Mesodermal cell (in vitro differentiated cells): ENCODE measurements at regions not wholly inside any gene's neighbourhood (a gene's known extent, or its start where the extent isn't known, plus 50 kb on each side); places are given as distances from the start of the nearest gene placed in this dataset.

ENCODE experiments used
- H3K27ac ChIP-seq: 2 replicates; pipeline ENCODE4 v1.7.0; 2013; ENCODE audit warnings: mild to moderate bottlenecking, low read depth, low read length, moderate library complexity; ENCODE audit not compliant: severe bottlenecking
- H3K36me3 ChIP-seq: 2 replicates; pipeline ENCODE4 v1.7.1; 2013; ENCODE audit warnings: mild to moderate bottlenecking, low read length, moderate library complexity; ENCODE audit not compliant: control insufficient read depth, insufficient read depth
- H3K4me1 ChIP-seq: one replicate; pipeline ENCODE4 v1.7.1; 2013; ENCODE audit warnings: mild to moderate bottlenecking, low read length; ENCODE audit not compliant: insufficient read depth, control insufficient read depth, poor library complexity, severe bottlenecking
- H3K4me3 ChIP-seq: 2 replicates; pipeline ENCODE4 v1.7.0; 2013; ENCODE audit warnings: low read length, control low read depth, mild to moderate bottlenecking; ENCODE audit not compliant: insufficient read depth, poor library complexity, severe bottlenecking; ENCODE audit errors: extremely low read depth
- H3K9me3 ChIP-seq: 2 replicates; pipeline ENCODE4 v1.7.1; 2013; ENCODE audit warnings: mild to moderate bottlenecking, low read length, moderate library complexity; ENCODE audit not compliant: control insufficient read depth
- WGBS, 2 experiments: methylation state at CpG; one replicate each; pipeline ENCODE4 v1.1.5; 2013; ENCODE audit warnings: missing lambda C conversion rate in 2 of 2; ENCODE audit not compliant: insufficient coverage in 2 of 2; 5-methylcytosine and 5-hydroxymethylcytosine counted together

DNA sequence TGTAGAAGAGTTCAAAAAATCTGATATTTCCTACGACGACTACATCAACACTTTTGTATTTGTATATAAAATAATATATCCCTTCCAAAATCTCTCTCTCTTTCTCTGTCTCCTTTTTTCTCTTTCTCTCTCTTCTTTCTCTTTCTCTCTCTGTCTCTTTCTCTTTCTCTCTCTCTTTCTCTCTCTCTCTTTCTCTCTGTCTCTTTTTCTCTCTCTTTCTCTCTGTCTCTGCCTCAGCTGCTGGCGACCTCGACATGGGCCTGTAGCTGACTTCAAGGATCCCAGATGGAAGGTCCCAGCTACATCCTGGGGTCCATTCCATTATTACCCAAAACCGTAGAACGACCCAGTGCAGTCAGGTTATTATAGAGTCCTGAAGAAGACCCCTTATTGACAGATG is 90.0 kb downstream of the CD24 start:
- WGBS, 2 experiments, result 100% methylated on average over 2 to 4 of the region's 6 CpGs
- Histone ChIP-seq H3K36me3 (no peaks in the 10 kb centered on the region), H3K4me1 (peaks cover 25% of the 10 kb centered on the region), H3K4me3 (no peak overlapping the region), H3K9me3 (no peaks in the 10 kb centered on the region), H3K27ac (no peak overlapping the region)

DNA sequence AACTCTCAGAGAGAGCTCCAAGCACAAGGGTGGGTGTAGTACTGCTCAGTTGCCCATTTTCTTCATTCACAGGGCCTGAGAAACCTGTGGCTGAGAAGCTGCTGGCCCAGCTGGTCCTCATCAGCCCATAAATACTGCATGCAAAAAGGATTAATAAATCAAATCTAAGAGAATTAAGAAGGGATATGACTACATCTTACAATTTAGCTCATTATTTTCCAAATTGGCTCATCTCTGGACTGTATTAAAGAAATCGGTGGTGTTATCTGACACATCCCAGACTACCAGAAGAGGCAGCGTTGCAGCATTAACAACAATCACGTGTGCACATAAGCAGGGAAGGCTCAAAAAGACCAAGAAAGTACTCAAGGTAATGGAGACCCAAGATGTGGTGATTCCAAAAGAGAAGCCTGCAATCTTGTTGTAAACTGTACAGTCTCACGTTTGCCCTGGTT is 90.7 kb downstream of the CD24 start:
- Histone ChIP-seq H3K4me1 (peaks cover 21% of the 10 kb centered on the region), H3K4me3 (no peak overlapping the region), H3K36me3 (no peaks in the 10 kb centered on the region), H3K9me3 (no peaks in the 10 kb centered on the region), H3K27ac (no peak overlapping the region)
- WGBS, 2 experiments, result 91 to 92% methylated on average over 3 to 4 of the region's 4 CpGs

DNA sequence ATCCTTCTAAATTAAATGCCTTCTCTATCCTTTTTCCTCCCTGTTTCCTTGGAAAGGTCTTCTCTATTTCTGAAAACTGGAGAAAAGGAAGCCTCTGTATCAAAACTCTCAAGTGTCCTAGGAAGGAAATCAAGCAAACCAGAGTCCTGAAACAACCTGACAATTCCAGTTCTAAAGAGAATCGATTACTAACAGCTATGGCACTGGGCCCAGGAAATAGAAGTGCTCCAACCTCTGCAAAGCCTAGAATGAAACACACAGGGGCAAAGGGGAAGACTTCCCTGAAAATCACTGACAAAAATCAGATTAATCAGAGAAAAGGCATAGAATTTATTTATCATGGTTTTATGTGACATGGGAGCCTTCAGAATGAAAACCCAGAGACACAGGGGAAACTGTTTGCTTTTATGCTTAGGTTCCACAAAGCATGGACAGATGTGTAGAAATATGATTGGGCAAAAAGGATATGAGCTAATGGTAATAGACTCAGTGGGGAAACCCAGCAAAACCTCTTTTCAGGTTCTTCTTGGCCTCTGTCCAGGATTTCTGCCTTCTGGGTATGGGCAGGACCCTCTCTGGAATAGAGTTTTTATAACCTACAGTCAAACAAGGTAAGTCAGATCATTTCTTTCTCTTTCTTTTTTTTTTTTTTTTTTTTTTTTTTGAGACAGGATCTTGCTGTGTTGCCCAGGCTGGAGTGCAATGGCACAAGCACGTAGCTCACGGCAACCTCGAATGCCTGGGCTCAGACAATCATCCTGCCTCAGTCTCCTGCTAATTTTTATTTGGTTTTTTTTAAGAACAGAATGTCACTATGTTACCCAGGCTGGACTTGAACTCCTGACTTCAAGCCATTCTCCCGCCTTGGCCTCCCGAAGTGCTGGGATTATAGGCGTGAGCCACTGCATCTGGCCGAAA is 91.7 kb downstream of the CD24 start:
- Histone ChIP-seq H3K4me3 (no peak overlapping the region), H3K27ac (no peak overlapping the region), H3K36me3 (no peaks in the 10 kb centered on the region), H3K9me3 (peaks cover 2% of the 10 kb centered on the region), H3K4me1 (peaks cover 12% of the 10 kb centered on the region)
- 98 to 100% methylated on average over 1 to 7 of the region's 8 CpGs for WGBS, 2 experiments

DNA sequence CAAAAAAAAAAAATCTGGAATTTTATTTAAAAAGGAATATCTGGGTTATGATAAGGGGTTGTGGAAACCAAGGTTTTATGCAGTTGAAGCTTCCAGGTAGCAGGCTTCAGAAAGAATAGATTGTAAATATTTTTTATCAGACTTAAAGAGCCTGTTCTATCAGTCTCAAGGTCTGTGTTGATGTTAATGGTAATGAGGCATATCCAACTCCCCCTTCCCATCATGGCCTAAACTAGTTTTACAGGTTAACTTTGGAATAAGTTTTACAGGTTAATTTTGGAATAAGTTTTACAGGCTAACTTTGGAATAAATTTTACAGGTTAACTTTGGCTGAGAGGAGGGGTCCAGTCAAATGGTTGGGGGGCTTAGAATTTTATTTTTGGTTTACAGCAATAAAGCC is 92.4 kb downstream of the CD24 start:
- Histone ChIP-seq H3K4me3 (no peak overlapping the region), H3K9me3 (peaks cover 4% of the 10 kb centered on the region), H3K4me1 (peaks cover 6% of the 10 kb centered on the region), H3K36me3 (no peaks in the 10 kb centered on the region), H3K27ac (no peak overlapping the region)

DNA sequence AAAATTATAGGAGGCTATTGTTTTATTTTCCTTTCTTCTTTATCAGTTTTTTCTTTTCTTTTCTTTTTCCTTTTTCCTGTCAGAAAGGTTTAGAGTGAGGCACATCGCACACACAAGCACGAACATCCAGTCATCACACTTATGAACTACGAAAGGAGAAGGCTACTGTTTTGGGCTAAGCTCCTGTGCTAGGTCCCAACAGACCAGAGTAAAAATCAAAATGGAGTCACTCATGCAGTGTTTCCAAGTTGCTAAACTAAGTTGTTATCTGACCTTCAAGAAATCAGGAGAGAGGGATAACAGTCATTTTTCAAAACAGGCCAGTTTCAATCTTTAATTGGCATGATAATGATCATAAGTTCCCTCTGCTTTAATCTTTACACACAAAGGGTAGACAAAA is 93.6 kb downstream of the CD24 start:
- Histone ChIP-seq H3K4me1 (peaks cover under 1% of the 10 kb centered on the region), H3K27ac (no peak overlapping the region), H3K36me3 (no peaks in the 10 kb centered on the region), H3K9me3 (peaks cover 7% of the 10 kb centered on the region), H3K4me3 (no peak overlapping the region)
- 97 to 100% methylated on average over 3 of the region's 3 CpGs for whole genome bisulfite sequencing, 2 experiments

DNA sequence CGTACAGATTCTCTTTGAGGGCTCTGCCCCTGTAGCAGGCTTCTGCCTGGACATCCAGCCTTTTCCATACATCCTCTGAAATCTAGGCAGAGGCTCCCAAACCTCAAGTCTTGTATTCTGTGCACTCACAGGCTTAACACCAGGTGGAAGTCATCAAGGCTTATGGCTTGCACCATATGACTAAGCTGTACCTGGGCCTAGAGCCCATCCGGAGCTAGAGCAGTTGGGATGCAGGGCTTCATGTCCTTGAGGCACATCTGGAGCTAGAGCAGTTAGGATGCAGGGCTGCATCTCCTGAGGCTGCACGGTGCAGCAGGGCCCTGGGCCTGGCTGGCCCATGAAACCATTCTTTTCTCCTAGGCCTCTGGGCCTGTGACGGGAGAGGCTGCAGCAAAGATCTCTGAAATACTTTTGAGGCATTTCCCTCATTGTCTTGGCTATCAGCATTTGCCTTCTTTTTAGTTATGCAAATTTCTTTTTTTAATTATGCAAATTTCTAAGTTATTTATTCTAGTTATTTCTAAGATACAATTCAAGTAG is 98.7 kb downstream of the CD24 start:
- WGBS, 2 experiments, result 87 to 91% methylated on average over 3 of the region's 4 CpGs
- peaks cover 17% of the 10 kb centered on the region for H3K9me3 ChIP-seq
- no peaks in the 10 kb centered on the region for H3K4me1 ChIP-seq
- no peak overlapping the region for H3K4me3 ChIP-seq
- no peaks in the 10 kb centered on the region for H3K36me3 ChIP-seq
- no peak overlapping the region for H3K27ac ChIP-seq

DNA sequence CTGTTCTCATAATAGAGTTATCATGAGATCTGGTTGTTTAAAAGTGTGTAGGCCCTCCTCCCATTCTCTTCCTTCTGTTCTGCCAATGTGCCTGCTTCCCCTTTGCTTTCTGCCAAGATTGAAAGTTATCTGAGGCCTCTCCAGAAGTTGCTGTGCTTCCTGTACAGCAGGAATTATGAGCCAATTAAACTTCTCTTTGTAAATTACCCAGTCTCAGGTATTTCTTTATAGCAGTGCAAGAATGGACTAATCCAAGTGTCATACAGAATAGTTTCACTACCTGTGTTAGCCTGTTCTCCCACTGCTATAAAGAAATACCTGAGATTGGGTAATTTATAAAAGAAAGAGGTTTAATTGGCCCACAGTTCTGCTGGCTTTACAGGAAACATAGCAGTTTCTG is 100.0 kb downstream of the CD24 start:
- peaks cover 18% of the 10 kb centered on the region for H3K9me3 ChIP-seq
- H3K36me3 ChIP-seq, result no peaks in the 10 kb centered on the region
- no peak overlapping the region for H3K27ac ChIP-seq
- H3K4me3 ChIP-seq, result no peak overlapping the region
- H3K4me1 ChIP-seq, result no peaks in the 10 kb centered on the region

DNA sequence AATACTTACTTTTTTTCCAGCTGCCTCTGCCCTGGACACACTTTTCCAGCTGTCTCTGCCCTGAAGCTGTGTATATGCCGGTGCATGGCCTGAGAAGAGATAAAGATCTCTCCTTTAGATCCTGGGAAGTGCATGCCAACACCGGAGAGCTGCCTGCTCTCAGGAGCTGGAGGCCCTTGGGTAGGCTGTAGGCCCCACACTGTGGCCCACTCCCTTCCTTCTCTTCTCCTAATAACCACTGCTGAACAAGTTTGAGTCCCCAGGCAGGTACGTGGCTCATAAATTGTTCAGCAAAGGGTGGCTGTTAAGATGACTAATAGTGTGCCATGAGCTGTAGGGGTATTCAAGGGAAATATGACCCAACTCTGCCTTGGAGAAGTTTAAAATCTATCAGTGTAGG is 102.5 kb downstream of the CD24 start:
- no peak overlapping the region for H3K27ac ChIP-seq
- H3K4me1 ChIP-seq, result no peaks in the 10 kb centered on the region
- no peaks in the 10 kb centered on the region for H3K36me3 ChIP-seq
- WGBS, 2 experiments, result 100% methylated on average over 2 of the region's 3 CpGs; no CpG with 5 or more reads in 1 of the 2 experiments
- no peak overlapping the region for H3K4me3 ChIP-seq
- peaks cover 24% of the 10 kb centered on the region for H3K9me3 ChIP-seq

DNA sequence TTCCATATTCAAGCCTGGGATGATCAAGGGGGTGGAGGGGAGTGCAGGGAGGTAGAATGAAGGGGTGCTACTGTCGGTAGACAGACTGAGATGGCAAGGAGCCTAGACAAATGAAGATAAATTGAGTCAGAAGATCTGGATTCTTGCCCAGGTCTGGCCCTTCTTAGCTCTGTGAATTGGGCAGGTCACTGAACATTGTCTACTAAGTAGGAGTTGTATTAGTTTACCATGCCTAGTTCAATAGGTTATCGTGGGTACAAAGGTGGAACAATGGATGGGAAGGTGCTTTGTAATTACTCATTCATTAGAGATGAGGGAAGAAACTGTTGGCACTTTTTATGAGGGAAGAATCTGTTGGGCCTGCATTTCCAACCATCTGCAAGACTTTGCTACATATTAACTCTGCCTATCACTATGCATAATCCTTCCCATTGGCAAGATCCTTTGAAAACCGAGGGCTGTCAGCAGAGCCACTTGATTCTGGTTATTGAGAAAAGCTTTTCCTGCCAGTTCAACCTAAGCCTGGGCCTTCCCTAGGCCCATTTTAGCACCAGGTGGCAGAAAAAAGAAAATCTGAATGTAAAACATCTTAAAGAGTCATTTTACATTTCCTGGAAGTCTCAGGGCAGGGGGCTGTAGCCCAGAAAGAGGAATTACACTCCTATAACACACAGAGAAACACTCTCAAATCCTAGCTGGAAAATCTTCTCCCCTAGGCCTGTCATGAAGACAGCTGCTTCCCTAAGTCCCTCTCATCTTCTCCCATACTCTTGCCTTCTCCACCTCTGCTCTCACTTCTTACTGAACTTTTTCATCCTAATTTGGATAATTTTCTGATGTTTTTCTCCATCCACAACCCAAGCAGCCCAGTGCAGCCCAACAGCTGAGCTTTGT is 103.5 kb downstream of the CD24 start:
- 89 to 97% methylated on average over 3 of the region's 3 CpGs for WGBS, 2 experiments
- H3K27ac ChIP-seq, result no peak overlapping the region

DNA sequence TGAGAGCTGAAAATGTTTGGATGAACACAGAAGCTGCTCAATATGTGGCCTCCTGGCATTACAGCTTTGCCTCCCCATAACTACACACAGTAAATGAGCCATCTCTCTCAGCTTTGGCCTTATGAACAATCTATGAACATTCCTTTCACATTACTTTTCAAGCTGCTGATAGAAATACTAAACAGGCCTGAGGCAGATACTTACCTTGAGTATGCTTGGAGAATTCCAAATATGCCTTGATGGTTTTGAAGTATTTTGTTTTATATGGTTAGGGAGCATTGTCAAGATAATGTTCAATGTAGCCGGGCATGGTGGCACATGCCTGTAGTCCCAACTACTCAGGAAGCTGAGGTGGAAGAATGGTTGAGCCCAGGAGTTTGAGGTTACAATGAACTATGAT is 104.5 kb downstream of the CD24 start:
- Histone ChIP-seq H3K9me3 (peaks cover 17% of the 10 kb centered on the region), H3K27ac (no peak overlapping the region), H3K4me3 (no peak overlapping the region), H3K36me3 (no peaks in the 10 kb centered on the region), H3K4me1 (no peaks in the 10 kb centered on the region)
- WGBS, 2 experiments, result 71% methylated on average over 1 of the region's 1 CpG; no CpG with 5 or more reads in 1 of the 2 experiments

More for the DNA sequence above, 103.5 kb downstream of the CD24 start:
- H3K9me3 ChIP-seq, result peaks cover 23% of the 10 kb centered on the region
- H3K4me3 ChIP-seq, result no peak overlapping the region
- H3K4me1 ChIP-seq, result no peaks in the 10 kb centered on the region
- no peaks in the 10 kb centered on the region for H3K36me3 ChIP-seq
